GM19468 (cell line): ENCODE measurements at regions not wholly inside any gene's neighbourhood (a gene's known extent, or its start where the extent isn't known, plus 50 kb on each side); places are given as distances from the start of the nearest gene placed in this dataset.

Experiments
- ATAC-seq: cut with Tn5 transposase; IDR thresholded peaks from one replicate; pipeline ENCODE4 v1.9.1; 2021; ENCODE audit warnings: mild to moderate bottlenecking, moderate library complexity, moderate number of reproducible peaks; ENCODE audit not compliant: unreplicated experiment; ENCODE audit errors: extremely low read depth

GRCh38 chr17:73777131-73777449, 132.8 kb upstream of the SDK2 start:
- ATAC-seq = no peak

GRCh38 chr17:73782231-73782630, 138.0 kb upstream of the SDK2 start:
- ATAC-seq = no peak

- no peak for ATAC-seq
Observed at GRCh38 chr17:73782641-73783381, 138.6 kb upstream of the SDK2 start.

GRCh38 chr17:73783382-73783766, 139.1 kb upstream of the SDK2 start:
- no peak for ATAC-seq

- no peak for ATAC-seq
Observed at GRCh38 chr17:73783945-73784603, 139.8 kb upstream of the SDK2 start.

GRCh38 chr17:73785496-73785895, 141.3 kb upstream of the SDK2 start:
- no peak for ATAC-seq

GRCh38 chr17:73785958-73786743, 141.9 kb upstream of the SDK2 start:
- no peak for ATAC-seq

GRCh38 chr17:73787076-73788059, 143.1 kb upstream of the SDK2 start:
- ATAC-seq = no peak

GRCh38 chr17:73788111-73788510, 143.9 kb upstream of the SDK2 start:
- no peak for ATAC-seq

- ATAC-seq = no peak
Observed at GRCh38 chr17:73791121-73791520, 146.9 kb upstream of the SDK2 start.

- ATAC-seq = no peak
Observed at GRCh38 chr17:73791631-73792030, 147.4 kb upstream of the SDK2 start.

GRCh38 chr17:73792994-73793393, 148.7 kb upstream of the SDK2 start:
- ATAC-seq = no peak

GRCh38 chr17:73794336-73794735, 150.1 kb upstream of the SDK2 start:
- ATAC-seq = no peak

GRCh38 chr17:73795730-73796129, 151.5 kb upstream of the SDK2 start:
- no peak for ATAC-seq

- ATAC-seq = no peak
Observed at GRCh38 chr17:73797594-73798110, 153.4 kb upstream of the SDK2 start.

GRCh38 chr17:73798111-73798748, 154.0 kb upstream of the SDK2 start:
- no peak for ATAC-seq

- no peak for ATAC-seq
Observed at GRCh38 chr17:73799096-73799495, 154.9 kb upstream of the SDK2 start.

- no peak for ATAC-seq
Observed at GRCh38 chr17:73799781-73800627, 155.8 kb upstream of the SDK2 start.

GRCh38 chr17:73800893-73801292, 156.6 kb upstream of the SDK2 start:
- no peak for ATAC-seq
